ENCODE measurements at regions not wholly inside any gene's neighbourhood (a gene's known extent, or its start where the extent isn't known, plus 50 kb on each side); places are given as distances from the start of the nearest gene placed in this dataset.

DNA sequence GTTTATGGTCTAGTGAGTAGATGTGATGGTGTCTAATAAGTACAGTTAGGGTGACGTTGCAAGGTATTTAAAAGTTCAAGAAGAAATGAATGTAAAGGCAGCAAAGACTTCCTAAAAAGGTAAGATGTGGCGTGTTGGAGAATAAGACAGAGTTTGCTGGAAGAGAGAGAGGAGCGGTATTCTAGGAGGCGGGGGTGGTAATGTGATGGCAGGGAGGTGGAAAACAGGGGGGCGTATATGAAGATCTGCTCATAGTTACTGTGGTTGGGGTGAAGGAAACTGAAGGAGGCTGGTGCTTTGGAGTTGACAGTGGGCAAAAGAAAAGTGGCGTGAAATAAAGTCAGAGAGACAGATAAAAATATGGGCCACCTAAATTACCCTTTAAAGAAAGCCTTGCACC, 164.9 kb upstream of the LRRN1 start:
- Histone ChIP-seq H2AFZ (ENCODE audit: insufficient read depth, low read depth, low read length, poor library complexity, severe bottlenecking) (no peak overlapping the region), H3K27ac (ENCODE audit: low read length in 2 of 2) (no peak overlapping the region), H3K27me3 (replicated peaks in 1 of 4; ENCODE audit: control extremely low read depth in 1 of 4, control insufficient read depth in 3 of 4, insufficient read depth in 4 of 4, low read length in 3 of 4) (peaks cover 0 to 2% (median 0%) of the 10 kb centered on the region in 4 experiments), H3K9ac (ENCODE audit: low read length) (no peak overlapping the region), H3K4me1 (ENCODE audit: control insufficient read depth in 2 of 2, insufficient read depth in 2 of 2, low read length in 2 of 2) (no peaks in the 10 kb centered on the region), H3K36me3 (replicated peaks in 1 of 2; ENCODE audit: control extremely low read depth in 1 of 2, control insufficient read depth in 1 of 2, extremely low read depth in 1 of 2, insufficient read depth in 2 of 2, low read length in 1 of 2) (no peaks in the 10 kb centered on the region), H3K4me3 (ENCODE audit: control extremely low read depth in 1 of 5, extremely low read depth in 1 of 5, insufficient read depth in 1 of 5, low read depth in 2 of 5, low read length in 4 of 5) (no peak overlapping the region), H3K9me3 (ENCODE audit: control extremely low read depth in 1 of 3, control insufficient read depth in 2 of 3, insufficient read depth in 1 of 3, low read length in 2 of 3) (no peaks in the 10 kb centered on the region), H3K4me2 (replicated peaks; ENCODE audit: low read depth, low read length, poor library complexity, severe bottlenecking) (no peak overlapping the region), H4K20me1 (ENCODE audit: control insufficient read depth, insufficient read depth, low read length, poor library complexity, severe bottlenecking) (no peaks in the 10 kb centered on the region), H3K79me2 (ENCODE audit: control insufficient read depth, insufficient read depth, low read length) (no peaks in the 10 kb centered on the region)
- WGBS (ENCODE audit: insufficient coverage) = 94% methylated on average over 5 of the region's 6 CpGs
- Mint-ChIP-seq H3K27ac (no peak overlapping the region), H3K27me3 (no peaks in the 10 kb centered on the region), H3K4me1 (no peaks in the 10 kb centered on the region), H3K4me3 (no peak overlapping the region), H3K9me3 (ENCODE audit: insufficient read depth) (no peaks in the 10 kb centered on the region)
- ChIA-PET POLR2A (no interaction called here), CTCF (no interaction called here)
- ATAC-seq (ENCODE audit: low read depth) = no peak
- TF ChIP-seq, protein P1, sequence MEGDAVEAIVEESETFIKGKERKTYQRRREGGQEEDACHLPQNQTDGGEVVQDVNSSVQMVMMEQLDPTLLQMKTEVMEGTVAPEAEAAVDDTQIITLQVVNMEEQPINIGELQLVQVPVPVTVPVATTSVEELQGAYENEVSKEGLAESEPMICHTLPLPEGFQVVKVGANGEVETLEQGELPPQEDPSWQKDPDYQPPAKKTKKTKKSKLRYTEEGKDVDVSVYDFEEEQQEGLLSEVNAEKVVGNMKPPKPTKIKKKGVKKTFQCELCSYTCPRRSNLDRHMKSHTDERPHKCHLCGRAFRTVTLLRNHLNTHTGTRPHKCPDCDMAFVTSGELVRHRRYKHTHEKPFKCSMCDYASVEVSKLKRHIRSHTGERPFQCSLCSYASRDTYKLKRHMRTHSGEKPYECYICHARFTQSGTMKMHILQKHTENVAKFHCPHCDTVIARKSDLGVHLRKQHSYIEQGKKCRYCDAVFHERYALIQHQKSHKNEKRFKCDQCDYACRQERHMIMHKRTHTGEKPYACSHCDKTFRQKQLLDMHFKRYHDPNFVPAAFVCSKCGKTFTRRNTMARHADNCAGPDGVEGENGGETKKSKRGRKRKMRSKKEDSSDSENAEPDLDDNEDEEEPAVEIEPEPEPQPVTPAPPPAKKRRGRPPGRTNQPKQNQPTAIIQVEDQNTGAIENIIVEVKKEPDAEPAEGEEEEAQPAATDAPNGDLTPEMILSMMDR (IDR thresholded peaks at IDR 0.05) = no peak
- TF ChIP-seq EZH2 (IDR thresholded peaks at IDR 0.05; ENCODE audit: borderline replicate concordance, insufficient read depth, low read depth, low read length, poor library complexity, severe bottlenecking) = no peak
- intact Hi-C loops (cut with micrococcal nuclease) = no loop called here
- no peak for DNase-seq

- ChIA-PET CTCF (no interaction called here), POLR2A (no interaction called here)
- no peak overlapping the region for H2AFZ ChIP-seq (ENCODE audit: insufficient read depth, low read depth, low read length, poor library complexity, severe bottlenecking)
- no peak for TF ChIP-seq EZH2 (IDR thresholded peaks at IDR 0.05; ENCODE audit: borderline replicate concordance, insufficient read depth, low read depth, low read length, poor library complexity, severe bottlenecking)
- TF ChIP-seq, protein P1 (IDR thresholded peaks at IDR 0.05) = no peak
- H3K9me3 ChIP-seq (ENCODE audit: control extremely low read depth in 1 of 3, control insufficient read depth in 2 of 3, insufficient read depth in 1 of 3, low read length in 2 of 3) = no peaks in the 10 kb centered on the region
- intact Hi-C loops (cut with micrococcal nuclease) = no loop called here
- Mint-ChIP-seq H3K27me3 (no peaks in the 10 kb centered on the region), H3K27ac (no peak overlapping the region), H3K9me3 (ENCODE audit: insufficient read depth) (no peaks in the 10 kb centered on the region), H3K4me1 (no peaks in the 10 kb centered on the region), H3K4me3 (no peak overlapping the region)
- H3K36me3 ChIP-seq (replicated peaks in 1 of 2; ENCODE audit: control extremely low read depth in 1 of 2, control insufficient read depth in 1 of 2, extremely low read depth in 1 of 2, insufficient read depth in 2 of 2, low read length in 1 of 2) = no peaks in the 10 kb centered on the region
- whole genome bisulfite sequencing (ENCODE audit: insufficient coverage) = 89% methylated on average over 1 of the region's 2 CpGs
- H3K9ac ChIP-seq (ENCODE audit: low read length) = no peak overlapping the region
- ATAC-seq (ENCODE audit: low read depth) = no peak
- H3K79me2 ChIP-seq (ENCODE audit: control insufficient read depth, insufficient read depth, low read length) = no peaks in the 10 kb centered on the region
- no peak overlapping the region for H3K27ac ChIP-seq (ENCODE audit: low read length in 2 of 2)
- no peak overlapping the region for H3K4me2 ChIP-seq (replicated peaks; ENCODE audit: low read depth, low read length, poor library complexity, severe bottlenecking)
- H3K27me3 ChIP-seq (replicated peaks in 1 of 4; ENCODE audit: control extremely low read depth in 1 of 4, control insufficient read depth in 3 of 4, insufficient read depth in 4 of 4, low read length in 3 of 4) = peaks cover 0 to 2% (median 0%) of the 10 kb centered on the region in 4 experiments
- no peaks in the 10 kb centered on the region for H3K4me1 ChIP-seq (ENCODE audit: control insufficient read depth in 2 of 2, insufficient read depth in 2 of 2, low read length in 2 of 2)
- no peak overlapping the region for H3K4me3 ChIP-seq (ENCODE audit: control extremely low read depth in 1 of 5, extremely low read depth in 1 of 5, insufficient read depth in 1 of 5, low read depth in 2 of 5, low read length in 4 of 5)
- no peak for DNase-seq
- no peaks in the 10 kb centered on the region for H4K20me1 ChIP-seq (ENCODE audit: control insufficient read depth, insufficient read depth, low read length, poor library complexity, severe bottlenecking)
Measured at GRCh38 chr3:3633761-3634160, 165.5 kb upstream of the LRRN1 start.

Data from B cell (primary cell).